EH (cell line): ENCODE measurements at regions not wholly inside any gene's neighbourhood (a gene's known extent, or its start where the extent isn't known, plus 50 kb on each side); places are given as distances from the start of the nearest gene placed in this dataset.

ENCODE experiments used
- DNase-seq: peaks from one replicate; pipeline ENCODE4 v3.0.0-alpha.2; 2015; ENCODE audit warnings: low read depth

GRCh38 chr7:84624927-84625326, 430.3 kb upstream of the SEMA3A start:
- no peak for DNase-seq

DNA sequence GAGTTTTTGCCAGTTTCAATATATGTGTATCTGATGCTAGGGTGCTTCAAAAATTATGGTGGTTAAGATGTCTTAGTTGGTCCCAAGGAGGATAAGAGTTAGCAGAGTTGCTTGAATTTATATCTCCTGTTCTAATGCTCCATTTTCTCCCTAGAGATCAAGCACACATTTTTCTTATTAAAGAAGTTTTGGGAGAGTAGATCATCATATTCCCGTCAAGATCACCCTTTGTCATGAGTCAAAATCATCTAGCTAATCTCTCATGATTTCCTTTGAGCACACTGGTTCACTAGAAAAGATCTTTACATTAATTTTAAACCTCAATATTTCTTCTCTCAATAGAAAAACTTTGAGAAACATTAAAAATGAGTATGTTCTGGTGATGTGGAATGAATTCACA, 429.9 kb upstream of the SEMA3A start:
- peak; percentile 32 for DNase-seq

DNA sequence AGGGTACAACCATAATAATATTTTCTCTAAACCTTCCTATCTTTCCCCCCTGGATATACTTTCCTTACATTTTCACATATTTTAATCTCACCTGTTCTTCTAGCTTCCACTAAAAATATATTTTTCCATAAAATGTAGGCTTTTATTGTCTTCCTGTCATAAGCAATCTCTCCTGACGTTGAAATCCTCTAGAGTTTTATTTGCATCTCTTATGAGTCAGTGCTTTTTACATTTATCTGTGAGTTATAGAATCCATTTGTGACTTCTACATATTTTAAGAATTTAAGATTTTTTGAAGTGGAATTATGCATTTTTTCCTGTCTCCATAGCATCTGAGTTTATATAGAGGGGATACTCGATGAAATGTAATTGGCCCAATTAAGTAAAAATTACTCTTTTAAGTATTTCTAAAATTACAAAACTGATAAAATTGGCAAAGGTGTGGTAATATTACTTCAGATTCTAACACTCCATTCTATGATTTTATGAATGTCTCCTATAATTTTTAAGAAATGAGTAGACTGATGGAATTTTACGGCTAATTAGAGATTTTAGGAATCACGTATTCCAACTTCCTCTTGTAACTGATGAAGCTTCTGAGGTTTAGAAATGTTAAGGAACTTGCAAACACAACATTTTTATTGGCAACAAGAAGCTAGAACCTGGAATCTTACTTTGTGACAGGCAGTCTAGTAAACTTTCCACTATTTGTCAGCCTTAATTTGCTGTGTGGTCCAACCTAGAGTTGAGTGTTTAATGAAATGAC, 422.9 kb upstream of the SEMA3A start:
- DNase-seq: no peak

GRCh38 chr7:84614821-84615501, 420.4 kb upstream of the SEMA3A start:
- peak; percentile 12 for DNase-seq

GRCh38 chr7:84612981-84613681, 418.5 kb upstream of the SEMA3A start:
- DNase-seq: no peak

GRCh38 chr7:84611391-84611790, 416.8 kb upstream of the SEMA3A start:
- no peak for DNase-seq

- DNase-seq: no peak
Observed at GRCh38 chr7:84610390-84610789, 415.8 kb upstream of the SEMA3A start.

- no peak for DNase-seq
Observed at GRCh38 chr7:84605301-84605700, 410.7 kb upstream of the SEMA3A start.

DNA sequence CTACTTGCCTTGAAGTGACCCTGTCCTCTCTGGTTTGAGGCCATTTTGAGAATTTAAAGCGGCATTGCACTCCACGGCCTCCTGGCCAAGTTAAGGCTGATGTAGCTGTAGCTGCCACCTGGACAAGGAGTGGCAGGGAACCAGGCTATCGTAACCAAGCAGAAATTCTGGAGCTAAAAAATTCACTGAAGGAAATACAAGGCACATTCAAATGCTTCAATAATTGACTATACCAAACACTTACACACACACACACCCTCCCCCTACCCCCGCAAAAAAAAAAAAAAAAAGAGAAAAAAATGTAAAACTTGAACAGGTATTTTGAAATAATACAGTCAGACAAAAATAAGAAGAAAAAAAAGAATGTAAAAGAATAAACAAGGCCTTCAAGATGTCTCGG, 409.0 kb upstream of the SEMA3A start:
- no peak for DNase-seq

- no peak for DNase-seq
Observed at GRCh38 chr7:84595026-84595425, 400.4 kb upstream of the SEMA3A start.

- no peak for DNase-seq
Observed at GRCh38 chr7:84591897-84592296, 397.3 kb upstream of the SEMA3A start.

GRCh38 chr7:84589012-84589411, 394.4 kb upstream of the SEMA3A start:
- no peak for DNase-seq

- DNase-seq: peak; percentile 3
Observed at GRCh38 chr7:84583331-84583730, 388.7 kb upstream of the SEMA3A start.

DNA sequence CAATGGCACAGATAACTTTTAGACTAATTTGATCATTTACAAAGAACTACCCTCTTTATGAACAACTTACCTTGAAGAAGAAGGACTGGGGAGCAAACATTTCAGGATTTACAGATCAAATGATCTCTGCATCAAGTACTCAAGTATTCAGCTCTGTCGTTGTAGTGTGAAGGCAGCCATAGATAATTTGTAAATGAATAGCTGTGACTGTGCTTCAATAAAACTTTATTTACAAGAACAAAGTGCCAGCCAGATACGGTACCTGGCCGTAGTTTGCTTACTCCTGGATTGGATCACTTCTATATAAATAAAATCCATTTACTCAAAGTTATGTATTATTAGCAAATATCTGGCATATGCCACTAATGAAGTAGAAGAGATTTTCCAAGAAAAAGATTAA, 388.2 kb upstream of the SEMA3A start:
- no peak for DNase-seq

- no peak for DNase-seq
Observed at GRCh38 chr7:84578825-84579224, 384.2 kb upstream of the SEMA3A start.

- DNase-seq: no peak
Observed at GRCh38 chr7:84568781-84569180, 374.2 kb upstream of the SEMA3A start.

GRCh38 chr7:84565345-84566074, 370.9 kb upstream of the SEMA3A start:
- DNase-seq: no peak

DNA sequence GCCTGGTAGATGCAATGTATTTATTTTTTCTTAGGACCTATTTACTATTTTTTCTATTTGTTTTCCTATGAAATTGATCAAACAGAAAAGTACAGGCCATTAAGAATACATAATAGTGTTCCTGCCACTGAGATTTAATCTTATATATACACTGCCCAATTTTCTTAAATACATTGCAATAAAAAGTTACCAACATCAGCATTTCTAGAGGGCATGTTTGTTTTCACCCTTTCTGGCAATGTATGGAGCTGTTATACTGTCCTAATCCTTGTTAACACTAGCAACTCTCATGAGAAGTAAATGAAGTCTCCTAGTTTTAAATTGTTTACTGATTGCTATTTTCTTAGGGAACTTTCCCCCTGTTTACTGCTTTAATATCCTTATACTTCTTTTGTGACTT, 359.1 kb upstream of the SEMA3A start:
- no peak for DNase-seq

GRCh38 chr7:84549409-84549808, 354.8 kb upstream of the SEMA3A start:
- no peak for DNase-seq

DNA sequence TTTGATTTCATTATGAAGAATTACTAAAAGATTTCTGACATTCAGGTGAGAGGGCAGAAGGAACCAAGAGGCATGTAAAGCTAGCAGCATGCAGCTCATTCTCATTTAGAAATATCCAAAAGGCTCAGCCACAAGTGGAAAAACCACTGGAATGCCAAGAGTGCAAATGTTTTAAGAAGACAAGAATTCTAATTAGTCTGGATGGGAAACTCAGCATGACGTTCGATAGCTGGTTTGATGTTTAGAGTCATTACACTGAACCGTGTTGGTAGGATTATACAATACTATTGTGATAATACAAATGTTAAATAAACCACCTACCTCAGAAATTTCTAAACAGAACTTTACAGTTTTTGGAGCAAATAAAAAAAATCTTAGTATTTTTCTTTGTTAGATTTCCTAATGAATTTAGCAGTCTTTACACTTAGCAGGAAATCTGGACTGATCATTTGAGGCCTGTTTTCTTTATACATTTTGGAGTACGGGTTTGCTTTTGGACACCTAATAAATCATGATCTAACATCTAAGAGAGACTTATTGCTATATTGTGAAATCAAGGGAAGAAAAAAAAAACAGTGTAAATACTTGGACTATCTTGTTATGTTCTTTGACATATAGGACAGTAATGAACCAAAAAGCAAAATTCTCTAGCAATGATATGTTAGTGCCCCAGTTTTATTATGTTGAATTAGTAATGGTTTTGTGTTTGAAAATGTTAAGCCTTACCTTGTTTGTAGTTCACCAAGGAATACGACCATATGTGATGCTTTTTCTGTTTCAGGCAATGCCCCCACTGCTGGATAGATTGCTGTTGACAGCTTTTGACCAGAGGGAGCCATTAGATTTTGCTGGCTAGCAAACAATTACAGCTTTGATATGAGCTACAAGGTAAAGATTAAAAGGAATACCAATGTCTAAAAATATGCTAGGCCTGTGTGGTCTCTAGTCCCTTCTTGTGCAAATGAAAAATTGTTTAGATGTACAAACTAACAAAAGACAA, 354.1 kb upstream of the SEMA3A start:
- DNase-seq: peak; percentile 87

DNA sequence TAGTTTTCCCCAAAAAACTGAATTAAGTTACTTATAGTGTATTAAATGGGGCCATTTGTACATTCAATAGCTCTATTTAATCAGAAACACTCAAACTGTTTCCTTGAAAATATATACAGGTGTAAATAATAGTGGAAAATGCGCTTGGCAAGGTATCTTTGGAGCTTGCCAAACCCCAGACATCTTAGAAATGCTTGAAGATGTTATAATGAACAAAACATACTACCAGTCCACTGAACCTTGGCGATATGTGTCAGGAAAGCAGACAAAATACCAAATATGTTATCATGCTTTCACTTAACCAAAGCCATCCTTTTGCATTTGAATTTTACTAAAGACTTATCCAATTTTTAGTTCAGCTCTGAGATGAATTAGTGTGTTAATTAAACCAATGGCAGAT, 352.7 kb upstream of the SEMA3A start:
- DNase-seq: no peak
